Suprapubic skin (tissue), 4 donors: ENCODE measurements at regions not wholly inside any gene's neighbourhood (a gene's known extent, or its start where the extent isn't known, plus 50 kb on each side); places are given as distances from the start of the nearest gene placed in this dataset.

Source experiments
- DNase-seq, 2 donors: peaks; one replicate each; pipeline ENCODE4 v3.0.0-alpha.2; 2019; ENCODE audit warnings: low spot score in 2 of 2
- H3K27ac ChIP-seq: fragments of 200-600 bp; sonication (generic); one replicate; pipeline ENCODE4 v1.5.1; 2019
- H3K27me3 ChIP-seq: fragments of 200-600 bp; sonication (generic); one replicate; pipeline ENCODE4 v1.5.1; 2019
- H3K36me3 ChIP-seq: fragments of 200-600 bp; sonication (generic); one replicate; pipeline ENCODE4 v1.5.1; 2019
- H3K4me1 ChIP-seq: fragments of 200-600 bp; sonication (generic); one replicate; pipeline ENCODE4 v1.5.1; 2019
- H3K4me3 ChIP-seq: fragments of 200-600 bp; sonication (generic); one replicate; pipeline ENCODE4 v1.5.1; 2019; ENCODE audit warnings: mild to moderate bottlenecking
- H3K9me3 ChIP-seq: fragments of 200-600 bp; sonication (generic); one replicate; pipeline ENCODE4 v1.5.1; 2019
- CTCF ChIP-seq, 2 donors: fragments of 200-600 bp in 1 of 2; fragments of 450-650 bp in 1 of 2; sonication (generic) in 1 of 2; IDR thresholded peaks; one replicate each; pipeline ENCODE4 v1.5.1; 2016 to 2019; ENCODE audit warnings: antibody characterized with exemption in 2 of 2, mild to moderate bottlenecking in 1 of 2, moderate library complexity in 1 of 2
- EP300 ChIP-seq: sonication (generic); formaldehyde crosslinking; IDR thresholded peaks from one replicate; pipeline ENCODE4 v1.6.1; 2017; ENCODE audit warnings: antibody characterized with exemption
- POLR2A ChIP-seq, 2 donors: fragments of 450-650 bp; IDR thresholded peaks; one replicate each; pipeline ENCODE4 v1.6.1; 2017; ENCODE audit warnings: antibody characterized with exemption in 2 of 2, mild to moderate bottlenecking in 2 of 2, moderate library complexity in 2 of 2
- POLR2AphosphoS5 ChIP-seq, 3 donors: sonication (generic); formaldehyde crosslinking; IDR thresholded peaks; one replicate each; pipeline ENCODE4 v1.6.1; 2017; ENCODE audit warnings: antibody characterized with exemption in 3 of 3
- WGBS: methylation state at CpG from one replicate; pipeline ENCODE4 v1.1.5; 2018; 5-methylcytosine and 5-hydroxymethylcytosine counted together

GRCh38 chr10:125495386-125495785 is 187.6 kb downstream of the TEX36 start:
- no peak overlapping the region for H3K27ac ChIP-seq
- TF ChIP-seq POLR2A (IDR thresholded peaks at IDR 0.05) = no peak
- no peak for TF ChIP-seq CTCF (IDR thresholded peaks at IDR 0.05)
- TF ChIP-seq EP300 = no peak
- peaks cover 4% of the 10 kb centered on the region for H3K27me3 ChIP-seq
- 79% methylated on average over 4 of the region's 4 CpGs for WGBS
- no peak overlapping the region for H3K4me3 ChIP-seq
- H3K36me3 ChIP-seq = no peaks in the 10 kb centered on the region
- no peaks in the 10 kb centered on the region for H3K4me1 ChIP-seq
- no peak for DNase-seq
- no peaks in the 10 kb centered on the region for H3K9me3 ChIP-seq

- no peaks in the 10 kb centered on the region for H3K36me3 ChIP-seq
- 57% methylated on average over 10 of the region's 10 CpGs for WGBS
- TF ChIP-seq POLR2AphosphoS5 (IDR thresholded peaks at IDR 0.05) (no peak), EP300 (no peak), POLR2A (IDR thresholded peaks at IDR 0.05) (no peak), CTCF (IDR thresholded peaks at IDR 0.05) (no peak)
- H3K27me3 ChIP-seq = no peaks in the 10 kb centered on the region
- H3K9me3 ChIP-seq = no peaks in the 10 kb centered on the region
- no peaks in the 10 kb centered on the region for H3K4me1 ChIP-seq
- no peak for DNase-seq
- no peak overlapping the region for H3K4me3 ChIP-seq
- no peak overlapping the region for H3K27ac ChIP-seq
Measured at GRCh38 chr10:125494651-125495239, 188.2 kb downstream of the TEX36 start.

GRCh38 chr10:125491381-125491780 is 191.6 kb downstream of the TEX36 start:
- no peak for TF ChIP-seq EP300
- TF ChIP-seq POLR2A (IDR thresholded peaks at IDR 0.05) = no peak
- no peak for TF ChIP-seq CTCF (IDR thresholded peaks at IDR 0.05)
- TF ChIP-seq POLR2AphosphoS5 (IDR thresholded peaks at IDR 0.05) = no peak
- no peak overlapping the region for H3K4me3 ChIP-seq
- no peak for DNase-seq
- H3K27me3 ChIP-seq = no peaks in the 10 kb centered on the region
- no peaks in the 10 kb centered on the region for H3K4me1 ChIP-seq
- no peaks in the 10 kb centered on the region for H3K9me3 ChIP-seq
- H3K36me3 ChIP-seq = no peaks in the 10 kb centered on the region
- no peak overlapping the region for H3K27ac ChIP-seq
- WGBS = 76% methylated on average over 2 of the region's 2 CpGs

GRCh38 chr10:125489731-125490130 is 193.2 kb downstream of the TEX36 start:
- WGBS = 56% methylated on average over 6 of the region's 6 CpGs
- no peaks in the 10 kb centered on the region for H3K4me1 ChIP-seq
- TF ChIP-seq CTCF (IDR thresholded peaks at IDR 0.05) = no peak
- no peaks in the 10 kb centered on the region for H3K9me3 ChIP-seq
- H3K27ac ChIP-seq = no peak overlapping the region
- no peak overlapping the region for H3K4me3 ChIP-seq
- H3K27me3 ChIP-seq = no peaks in the 10 kb centered on the region
- no peak for DNase-seq
- no peaks in the 10 kb centered on the region for H3K36me3 ChIP-seq

GRCh38 chr10:125485665-125486064 is 197.3 kb downstream of the TEX36 start:
- no peak for TF ChIP-seq POLR2AphosphoS5 (IDR thresholded peaks at IDR 0.05)
- no peak for TF ChIP-seq POLR2A (IDR thresholded peaks at IDR 0.05)
- TF ChIP-seq EP300 = no peak
- no peak for TF ChIP-seq CTCF (IDR thresholded peaks at IDR 0.05)
- Histone ChIP-seq H3K4me3 (no peak overlapping the region), H3K9me3 (no peaks in the 10 kb centered on the region), H3K4me1 (no peaks in the 10 kb centered on the region), H3K36me3 (no peaks in the 10 kb centered on the region), H3K27ac (no peak overlapping the region), H3K27me3 (no peaks in the 10 kb centered on the region)
- no peak for DNase-seq
- 79% methylated on average over 4 of the region's 4 CpGs for WGBS
